HG02943 (cell line): ENCODE measurements at regions not wholly inside any gene's neighbourhood (a gene's known extent, or its start where the extent isn't known, plus 50 kb on each side); places are given as distances from the start of the nearest gene placed in this dataset.

Experiments
- ATAC-seq: cut with Tn5 transposase; IDR thresholded peaks from one replicate; pipeline ENCODE4 v1.9.1; 2021; ENCODE audit warnings: mild to moderate bottlenecking, low read depth, moderate library complexity; ENCODE audit not compliant: unreplicated experiment

DNA sequence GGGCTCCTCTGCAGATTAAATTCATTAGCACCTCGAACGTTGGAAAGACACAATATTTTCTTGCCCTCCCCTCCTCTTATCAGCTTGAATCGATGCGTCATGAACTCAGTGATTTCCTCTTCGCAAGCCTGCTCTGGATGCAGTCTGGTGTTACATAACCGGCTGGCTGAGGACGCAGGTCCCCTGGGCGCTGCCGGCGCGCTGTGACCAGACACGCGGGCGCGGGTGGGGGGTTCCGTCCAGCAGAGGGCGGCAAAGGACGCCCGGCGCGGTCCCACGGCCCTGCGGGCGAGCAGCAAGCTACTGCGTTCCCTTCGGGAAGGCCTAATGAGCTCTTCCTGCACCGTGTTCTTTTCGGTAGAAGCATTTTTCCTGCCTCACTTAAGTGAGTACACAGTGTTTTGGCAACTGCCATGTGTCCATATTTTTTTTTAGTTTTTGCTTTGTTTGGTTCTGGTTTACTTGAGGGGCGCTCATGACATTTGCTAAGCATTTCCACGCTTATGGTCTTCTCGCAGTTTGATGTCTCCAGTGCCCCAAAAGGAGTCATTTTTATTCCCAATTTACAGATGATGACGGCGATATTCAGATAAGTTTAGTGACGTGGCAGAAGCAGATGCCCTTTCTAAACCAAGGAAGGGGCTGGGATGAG lies 112.2 kb upstream of the MBNL2 start:
- ATAC-seq = peak; percentile 82

DNA sequence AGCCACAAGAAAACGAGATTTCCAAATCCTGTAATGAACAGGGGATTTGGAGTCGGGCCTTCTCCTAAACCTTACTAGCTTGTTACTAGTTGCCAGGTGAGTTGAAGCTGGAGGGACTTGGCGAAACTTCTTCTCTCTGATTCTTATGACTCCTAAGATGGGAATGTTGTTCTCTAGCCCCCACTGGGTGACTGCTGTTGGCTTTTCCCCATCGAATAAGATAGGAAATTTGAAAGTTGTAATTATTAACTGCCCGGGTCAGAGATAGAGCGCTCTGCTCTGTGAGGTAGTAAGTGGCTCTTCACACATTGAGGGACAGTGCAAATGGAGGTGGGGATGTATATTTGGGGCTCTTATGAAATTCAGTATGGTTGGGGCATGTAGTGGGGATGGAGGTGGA lies 111.2 kb upstream of the MBNL2 start:
- no peak for ATAC-seq

GRCh38 chr13:97111756-97112155 lies 110.4 kb upstream of the MBNL2 start:
- no peak for ATAC-seq

DNA sequence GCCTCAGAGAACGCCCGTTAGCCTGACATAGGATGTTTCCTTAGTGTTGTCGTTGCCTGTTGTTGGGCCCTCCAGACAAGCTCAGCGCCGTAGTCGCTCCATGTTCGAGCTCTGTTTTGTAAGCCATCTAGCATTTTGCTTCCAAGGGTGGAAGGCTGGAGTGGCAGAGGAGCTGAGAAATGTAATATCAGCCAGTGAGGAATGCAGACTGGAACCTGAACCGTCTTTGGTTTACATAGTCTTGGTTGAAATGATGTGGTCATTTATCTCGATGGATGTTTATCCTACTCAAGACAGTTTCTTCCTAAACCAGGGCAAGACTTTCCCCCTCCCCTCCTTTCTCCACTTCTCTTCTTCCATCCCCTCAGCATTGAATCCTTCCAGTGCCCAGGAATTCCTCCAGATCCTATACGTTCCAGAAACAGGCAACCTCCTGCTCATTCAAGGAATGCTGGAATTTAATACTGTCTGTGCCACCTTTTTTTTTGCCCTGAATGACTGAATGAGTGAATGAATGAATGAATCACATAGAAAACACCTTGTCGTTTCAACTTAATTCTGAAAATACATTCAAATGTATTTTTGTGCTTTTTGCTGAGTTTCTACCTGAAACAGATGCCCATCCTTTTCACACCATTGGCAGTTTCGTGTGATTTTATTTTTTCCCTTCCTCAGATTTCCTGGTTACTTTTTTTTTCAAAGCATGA lies 109.5 kb upstream of the MBNL2 start:
- no peak for ATAC-seq

DNA sequence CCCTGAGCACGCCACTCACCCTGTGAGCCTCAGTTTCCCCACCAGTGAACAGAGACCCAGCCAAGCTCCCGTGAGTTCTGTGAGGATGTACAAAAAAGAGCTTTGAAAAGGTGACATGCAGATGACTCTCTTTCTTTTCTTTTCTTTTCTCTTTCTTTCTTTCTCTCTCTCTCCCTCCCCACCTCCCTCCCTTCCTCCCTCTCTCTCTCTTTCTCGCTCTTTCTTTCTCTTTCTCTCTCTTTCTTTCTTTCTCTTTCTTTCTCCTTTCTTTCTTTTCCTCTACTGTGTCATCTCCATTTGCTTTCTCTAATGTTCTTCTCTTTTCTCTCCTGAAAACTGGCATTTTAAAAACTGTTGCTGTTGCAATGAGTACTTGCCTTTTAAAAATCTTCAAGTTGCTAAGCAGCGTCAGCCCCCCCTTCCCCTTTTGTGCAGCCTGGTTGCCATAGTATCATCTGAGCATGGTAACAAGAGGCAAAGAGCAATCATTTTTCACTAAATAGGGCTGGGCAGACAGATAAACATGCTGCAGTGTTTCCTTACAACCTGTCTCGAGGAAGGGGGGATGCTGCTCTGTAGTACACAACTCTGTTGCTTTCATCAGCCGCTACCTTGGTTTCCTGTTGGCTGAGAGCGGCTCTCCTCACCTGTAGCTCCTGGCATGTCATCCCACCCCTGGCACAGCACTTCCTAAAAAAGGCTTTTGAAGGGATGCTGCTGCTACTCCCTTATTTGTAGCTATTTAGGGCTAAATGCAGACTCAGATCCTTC lies 108.7 kb upstream of the MBNL2 start:
- ATAC-seq = no peak

GRCh38 chr13:97114651-97115050 lies 107.5 kb upstream of the MBNL2 start:
- no peak for ATAC-seq

- ATAC-seq = no peak
These were observed 105.4 kb upstream of the MBNL2 start for GRCh38 chr13:97116754-97117153.

DNA sequence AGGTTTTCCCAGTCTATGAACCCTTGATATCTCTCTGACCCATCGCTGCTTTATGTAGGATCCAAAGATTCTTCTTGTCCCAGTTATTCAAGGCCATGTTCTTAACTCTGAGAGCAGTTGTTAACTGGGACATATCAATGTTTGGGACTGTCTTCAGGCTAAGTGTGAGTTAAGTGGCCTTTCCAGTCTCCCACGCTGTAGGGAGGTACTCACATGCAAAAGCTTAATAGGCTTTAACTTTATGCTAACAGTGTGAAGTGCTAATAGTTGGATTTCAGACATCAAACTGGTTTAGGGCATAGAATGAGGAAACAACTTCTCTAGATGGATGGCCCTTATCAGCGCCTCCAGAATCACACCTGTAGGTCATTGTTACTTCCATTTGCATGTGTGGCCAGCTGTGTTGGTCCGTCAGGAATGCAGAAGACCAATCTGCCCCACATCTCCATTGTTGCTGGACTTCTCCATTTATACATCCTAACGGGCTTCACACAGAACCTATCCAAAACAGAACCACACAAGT lies 104.7 kb upstream of the MBNL2 start:
- no peak for ATAC-seq

GRCh38 chr13:97119943-97120342 lies 102.2 kb upstream of the MBNL2 start:
- no peak for ATAC-seq

- no peak for ATAC-seq
These were observed 101.8 kb upstream of the MBNL2 start for GRCh38 chr13:97120346-97120745.

- ATAC-seq = no peak
These were observed 101.2 kb upstream of the MBNL2 start for GRCh38 chr13:97120976-97121375.

- ATAC-seq = no peak
These were observed 100.2 kb upstream of the MBNL2 start for GRCh38 chr13:97121894-97122293.

DNA sequence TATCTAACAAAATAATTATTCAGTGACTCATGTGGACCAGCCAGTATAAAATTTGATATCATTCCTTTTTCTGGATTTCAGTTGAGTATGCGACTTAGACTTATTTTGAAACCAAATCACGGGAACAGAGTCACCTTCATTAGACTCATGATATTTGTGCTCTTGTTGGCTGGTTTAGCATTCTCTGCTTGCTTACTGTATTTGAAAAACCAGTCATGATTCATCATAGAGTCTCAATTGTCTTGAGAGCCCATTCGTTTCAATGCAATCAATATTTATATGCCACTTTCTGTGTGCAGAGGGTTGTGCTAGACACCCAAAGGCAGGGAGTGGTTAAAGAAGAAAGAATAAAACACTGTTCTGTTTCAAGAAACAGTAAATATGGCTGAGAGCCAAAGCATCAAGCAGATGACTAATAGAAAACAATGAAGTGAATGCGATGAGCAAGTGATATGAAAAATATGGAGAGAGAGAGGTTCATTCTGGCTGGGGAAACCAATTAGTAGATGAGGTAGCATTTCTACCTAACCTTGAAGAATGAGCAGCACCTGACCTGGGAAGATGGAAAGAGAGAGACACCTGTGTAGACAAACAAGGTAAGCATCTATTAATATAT lies 99.6 kb upstream of the MBNL2 start:
- ATAC-seq = no peak

GRCh38 chr13:97124206-97124605 lies 97.9 kb upstream of the MBNL2 start:
- ATAC-seq = no peak

GRCh38 chr13:97124915-97125809 lies 97.0 kb upstream of the MBNL2 start:
- ATAC-seq = peak; percentile 45

- ATAC-seq = peak; percentile 80
These were observed 96.1 kb upstream of the MBNL2 start for GRCh38 chr13:97125810-97126738.

DNA sequence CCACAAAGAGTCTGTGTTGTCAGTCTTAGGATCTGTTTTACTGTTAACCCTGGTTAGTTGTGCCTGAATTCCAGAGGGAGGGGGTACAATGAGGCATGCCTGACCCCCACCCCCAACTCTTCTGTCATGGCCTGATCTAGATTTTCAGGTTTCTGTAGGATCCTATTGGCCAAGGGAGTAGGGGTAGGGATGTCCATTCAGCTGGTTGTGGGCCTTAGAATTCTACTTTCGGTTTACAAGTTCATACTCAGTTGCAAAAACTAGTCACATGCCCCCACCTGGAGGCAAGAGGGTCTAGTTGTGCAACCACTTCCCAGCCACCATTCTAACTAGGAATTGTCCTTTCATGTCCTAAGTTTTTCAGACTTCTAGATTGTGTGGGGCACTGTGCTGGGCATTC lies 94.3 kb upstream of the MBNL2 start:
- ATAC-seq = no peak

DNA sequence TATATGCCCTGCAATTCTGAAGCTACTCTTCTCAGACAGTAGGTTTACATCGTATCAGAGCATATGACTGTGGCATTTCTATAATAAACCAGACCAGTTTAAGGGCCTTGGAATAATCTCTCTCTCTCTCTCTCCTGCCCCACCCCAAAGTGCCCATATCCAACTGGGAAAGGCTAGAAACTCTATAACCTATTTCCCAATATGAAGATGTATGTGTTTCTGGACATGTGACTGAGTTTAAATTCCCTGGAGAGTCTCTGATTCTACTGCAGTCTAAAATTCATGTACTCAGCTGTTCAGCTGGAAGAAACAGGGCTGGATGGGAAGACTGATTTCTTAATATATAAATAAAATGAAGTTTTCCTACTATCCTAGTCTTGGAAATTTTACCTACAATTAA lies 91.9 kb upstream of the MBNL2 start:
- ATAC-seq = no peak

- no peak for ATAC-seq
These were observed 90.7 kb upstream of the MBNL2 start for GRCh38 chr13:97131447-97131846.
